Panc1 (cell line): ENCODE measurements at regions not wholly inside any gene's neighbourhood (a gene's known extent, or its start where the extent isn't known, plus 50 kb on each side); places are given as distances from the start of the nearest gene placed in this dataset.

ENCODE experiments used
- ATAC-seq: fragments of 200-7000 bp; cut with Tn5 transposase; 2 replicates; pipeline ENCODE4 v1.9.1; 2020; ENCODE audit warnings: mild to moderate bottlenecking, moderate library complexity
- BruUV-seq: library from RNA; stranded (reverse); fragments of 400-500 nt; replicated peaks from 2 replicates; lab custom pipeline; 2021; lab: Mats Ljungman, UMichigan
- CTCF ChIA-PET: fragments of 300-600 bp; sonication (Branson Sonifier 250); formaldehyde crosslinking; loops from one replicate; lab custom pipeline; 2022; ENCODE audit warnings: antibody characterized with exemption; lab: Charles Lee
- POLR2A ChIA-PET: fragments of 300-600 bp; sonication (Branson Sonifier 250); formaldehyde crosslinking; loops from one replicate; lab custom pipeline; 2022; ENCODE audit warnings: antibody characterized with exemption; lab: Charles Lee
- DNase-seq: peaks from one replicate; pipeline ENCODE4 v3.0.0-alpha.2; 2010; ENCODE audit warnings: low read depth, low spot score
- H3K27ac ChIP-seq: 2 replicates; pipeline ENCODE4 v1.5.1; 2011; ENCODE audit warnings: mild to moderate bottlenecking, low read length, inconsistent platforms
- H3K27me3 ChIP-seq: fragments of 200-500 bp; sonication (Bioruptor generic); 2 replicates; pipeline ENCODE4 v1.6.0; 2014; ENCODE audit warnings: low read length, inconsistent platforms; ENCODE audit not compliant: control insufficient read depth, insufficient read depth
- H3K36me3 ChIP-seq: fragments of 200-500 bp; sonication (Bioruptor generic); 2 replicates; pipeline ENCODE4 v1.5.1; 2014; ENCODE audit warnings: inconsistent platforms, mild to moderate bottlenecking, low read length, moderate library complexity; ENCODE audit not compliant: control insufficient read depth, insufficient read depth
- H3K4me1 ChIP-seq: 2 replicates; pipeline ENCODE4 v1.5.1; 2011; ENCODE audit warnings: inconsistent platforms, mild to moderate bottlenecking, low read length, moderate library complexity; ENCODE audit not compliant: control insufficient read depth, insufficient read depth
- H3K4me3 ChIP-seq, 2 experiments: 2 replicates each; pipeline ENCODE4 v1.5.1; 2011 to 2012; ENCODE audit warnings: low read depth in 2 of 2, low read length in 2 of 2, mild to moderate bottlenecking in 2 of 2, inconsistent platforms in 1 of 2, moderate library complexity in 1 of 2
- H3K9me3 ChIP-seq: fragments of 200-500 bp; sonication (Bioruptor generic); 2 replicates; pipeline ENCODE4 v1.5.1; 2014; ENCODE audit warnings: low read depth, mild to moderate bottlenecking, inconsistent platforms, low read length, moderate library complexity; ENCODE audit not compliant: control insufficient read depth, insufficient read depth
- CTCF ChIP-seq: fragments of 450-650 bp; IDR thresholded peaks from 2 replicates; pipeline ENCODE4 v1.5.1; 2017; ENCODE audit warnings: mild to moderate bottlenecking
- POLR2AphosphoS5 ChIP-seq: IDR thresholded peaks from 2 replicates; pipeline ENCODE4 v1.6.1; 2012; ENCODE audit warnings: mild to moderate bottlenecking, low read depth, low read length, moderate library complexity
- REST ChIP-seq, 2 experiments: IDR thresholded peaks; 2 replicates each; pipeline ENCODE4 v1.6.1; 2011 to 2012; ENCODE audit warnings: low read depth in 2 of 2, control low read depth in 1 of 2, low read length in 1 of 2, mild to moderate bottlenecking in 1 of 2, moderate library complexity in 1 of 2; ENCODE audit not compliant: insufficient read depth in 1 of 2
- SIN3A ChIP-seq: IDR thresholded peaks from 2 replicates; pipeline ENCODE4 v1.6.1; 2012; ENCODE audit warnings: low read depth, mild to moderate bottlenecking, low read length, moderate library complexity, borderline replicate concordance; ENCODE audit not compliant: insufficient read depth
- TCF7L2 ChIP-seq: IDR thresholded peaks from 2 replicates; pipeline ENCODE4 v1.6.1; 2011; ENCODE audit warnings: mild to moderate bottlenecking, low read depth, low read length, inconsistent platforms
- in situ Hi-C: cut with HindIII; loops from 2 replicates; pipeline ENCODE4 v1.10.0; 2016; ENCODE audit warnings: low sequenced_read_pairs, low pct_unique_long_range_greater_than_20kb
- intact Hi-C: fragments of 100-400 bp; cut with micrococcal nuclease; formaldehyde crosslinking; loops from one replicate; pipeline ENCODE4 v1.10.0; 2022; ENCODE audit not compliant: unreplicated experiment

- ATAC-seq (no peak), DNase-seq (no peak)
- no peaks in the 10 kb centered on the region for H3K36me3 ChIP-seq
- no peak for TF ChIP-seq SIN3A
- TF ChIP-seq POLR2AphosphoS5: no peak
- TF ChIP-seq TCF7L2: no peak
- no peak for TF ChIP-seq REST (IDR thresholded peaks at IDR 0.05; ENCODE audit: insufficient read depth in 1 of 2, low read depth in 2 of 2, low read length in 1 of 2)
- TF ChIP-seq CTCF: no peak
- no TSS peak for BruUV-seq
- ChIA-PET POLR2A (no interaction called here), CTCF (interaction anchor here (0.6 kb wide), 1 partner anchor 29 kb away, joined by 6 read pairs; no protein-coding TSS in a partner anchor)
- H3K27me3 ChIP-seq: no peaks in the 10 kb centered on the region
- in situ Hi-C loops: no loop called here
- no peaks in the 10 kb centered on the region for H3K4me1 ChIP-seq
- intact Hi-C loops: no loop called here
- H3K9me3 ChIP-seq: no peaks in the 10 kb centered on the region
- H3K27ac ChIP-seq: no peak overlapping the region
- H3K4me3 ChIP-seq: no peak overlapping the region
Measured at GRCh38 chr5:175286981-175287380, 157.0 kb downstream of the DRD1 start.

DNA sequence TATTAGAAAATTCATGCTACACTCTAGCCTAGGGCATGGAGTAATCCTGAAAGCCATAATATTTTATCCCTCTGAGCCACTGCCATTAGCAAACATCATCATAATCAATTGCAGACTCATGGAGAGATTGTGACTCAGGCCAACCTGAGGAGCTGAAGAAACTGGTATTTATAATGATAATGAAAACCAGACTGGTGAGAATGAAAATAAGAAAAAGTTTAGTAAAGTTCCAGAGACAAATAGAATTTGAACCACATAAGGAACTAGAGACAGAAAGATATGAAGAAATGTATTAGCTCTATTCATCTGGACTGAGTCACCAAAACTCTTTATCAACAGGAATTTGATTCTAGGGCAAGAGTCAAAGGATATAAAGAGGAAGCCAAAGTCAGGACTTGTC is 158.7 kb downstream of the DRD1 start:
- H3K4me1 ChIP-seq: no peaks in the 10 kb centered on the region
- CTCF ChIA-PET: no interaction called here
- H3K4me3 ChIP-seq: no peak overlapping the region
- no peak overlapping the region for H3K27ac ChIP-seq
- no peak for ATAC-seq
- POLR2A ChIA-PET: no interaction called here
- intact Hi-C loops (no loop called here), in situ Hi-C loops (no loop called here)
- no peaks in the 10 kb centered on the region for H3K9me3 ChIP-seq
- H3K27me3 ChIP-seq: no peaks in the 10 kb centered on the region
- no peaks in the 10 kb centered on the region for H3K36me3 ChIP-seq
- BruUV-seq: no TSS peak
- no peak for DNase-seq
- no peak for TF ChIP-seq POLR2AphosphoS5
- no peak for TF ChIP-seq TCF7L2
- TF ChIP-seq REST (IDR thresholded peaks at IDR 0.05; ENCODE audit: insufficient read depth in 1 of 2, low read depth in 2 of 2, low read length in 1 of 2): no peak
- TF ChIP-seq CTCF: no peak
- TF ChIP-seq SIN3A: no peak
